ENCODE measurements at regions not wholly inside any gene's neighbourhood (a gene's known extent, or its start where the extent isn't known, plus 50 kb on each side); places are given as distances from the start of the nearest gene placed in this dataset.

- Histone ChIP-seq H3K4ac (ENCODE audit: low read depth, low read length) (no peak overlapping the region), H3K23me2 (ENCODE audit: insufficient read length, low read depth, low read length, poor library complexity, severe bottlenecking) (no peaks in the 10 kb centered on the region), H2AK5ac (ENCODE audit: insufficient read length, low read length) (no peak overlapping the region), H4K5ac (ENCODE audit: insufficient read length, low read depth, low read length) (no peak overlapping the region), H2BK5ac (ENCODE audit: insufficient read length, low read length) (no peak overlapping the region), H3K23ac (ENCODE audit: insufficient read length, low read depth, low read length) (no peak overlapping the region), H2BK20ac (ENCODE audit: low read depth, low read length, poor library complexity, severe bottlenecking) (no peak overlapping the region), H4K8ac (replicated peaks; ENCODE audit: insufficient read length, low read depth, low read length) (no peak overlapping the region), H3K56ac (ENCODE audit: insufficient read length, low read depth, low read length) (no peak overlapping the region), H3K4me2 (ENCODE audit: insufficient read depth, insufficient read length, low read length) (no peak overlapping the region), H3K18ac (ENCODE audit: insufficient read length, low read depth, low read length) (no peak overlapping the region), H3K4me1 (ENCODE audit: insufficient read depth, low read length) (no peaks in the 10 kb centered on the region), H3K14ac (ENCODE audit: insufficient read depth, low read length) (no peak overlapping the region), H4K91ac (ENCODE audit: insufficient read length, low read depth, low read length) (no peak overlapping the region), H3T11ph (ENCODE audit: low read length) (no peak overlapping the region), H4K20me1 (ENCODE audit: control insufficient read depth, insufficient read depth, insufficient read length) (no peaks in the 10 kb centered on the region), H3K79me2 (ENCODE audit: insufficient read depth, low read length) (no peaks in the 10 kb centered on the region), H2BK12ac (ENCODE audit: insufficient read length, low read depth, low read length) (no peak overlapping the region), H2AFZ (ENCODE audit: low read length) (no peak overlapping the region), H3K9ac (ENCODE audit: extremely low read depth, insufficient read length, low read length) (no peak overlapping the region), H3K79me1 (ENCODE audit: insufficient read depth, low read depth, low read length, poor library complexity, severe bottlenecking) (no peaks in the 10 kb centered on the region), H2BK120ac (ENCODE audit: low read depth, low read length, poor library complexity, severe bottlenecking) (no peak overlapping the region), H3K27ac (ENCODE audit: insufficient read length, low read depth, low read length) (no peak overlapping the region), H3K9me3 (ENCODE audit: control insufficient read depth, low read depth, low read length) (no peaks in the 10 kb centered on the region), H3K27me3 (ENCODE audit: insufficient read depth, low read length) (no peaks in the 10 kb centered on the region), H2BK15ac (ENCODE audit: low read depth, low read length) (no peak overlapping the region)
- no peak for DNase-seq
- no peak overlapping the region for H3K4me3 Mint-ChIP-seq
- H3K36me3 Mint-ChIP-seq (ENCODE audit: insufficient read depth in 1 of 3, low read depth in 3 of 3): peaks cover 0 to 13% (median 5%) of the 10 kb centered on the region in 3 experiments; a peak in 4 of 7 replicates
- no peaks in the 10 kb centered on the region for H3K4me1 Mint-ChIP-seq
- peaks cover 16 to 17% of the 10 kb centered on the region in 2 experiments; a peak in 3 of 5 replicates for H3K9me3 Mint-ChIP-seq
- no peak overlapping the region for H3K27ac Mint-ChIP-seq
- H3K27me3 Mint-ChIP-seq (ENCODE audit: low read depth): no peaks in the 10 kb centered on the region
- no peak for TF ChIP-seq CTCF (conservative IDR thresholded peaks at IDR 0.05)
Observed at GRCh38 chr3:18704326-18704725, 279.2 kb upstream of the SATB1 start.
